GM12875 (cell line): ENCODE measurements at regions not wholly inside any gene's neighbourhood (a gene's known extent, or its start where the extent isn't known, plus 50 kb on each side); places are given as distances from the start of the nearest gene placed in this dataset.

Experiments
- H3K4me3 ChIP-seq: one replicate; pipeline ENCODE4 v1.5.1; 2011; ENCODE audit warnings: low read depth, low read length, control low read depth
- CTCF ChIP-seq: IDR thresholded peaks from 2 replicates; pipeline ENCODE4 v1.5.1; 2011; ENCODE audit warnings: low read depth, mild to moderate bottlenecking, control low read depth, inconsistent platforms, low read length, moderate library complexity, borderline replicate concordance; ENCODE audit not compliant: insufficient read depth

- no peak for TF ChIP-seq CTCF
- no peak overlapping the region for H3K4me3 ChIP-seq
Measured at GRCh38 chr2:12299431-12299830, 417.3 kb upstream of the TRIB2 start.

GRCh38 chr2:12300019-12300602 is 416.6 kb upstream of the TRIB2 start:
- H3K4me3 ChIP-seq = no peak overlapping the region
- TF ChIP-seq CTCF = no peak

- TF ChIP-seq CTCF = no peak
- H3K4me3 ChIP-seq = no peak overlapping the region
Measured at GRCh38 chr2:12300927-12301326, 415.8 kb upstream of the TRIB2 start.

- no peak for TF ChIP-seq CTCF
- H3K4me3 ChIP-seq = no peak overlapping the region
Measured at GRCh38 chr2:12302140-12302539, 414.6 kb upstream of the TRIB2 start.

- no peak overlapping the region for H3K4me3 ChIP-seq
- TF ChIP-seq CTCF = no peak
Measured at GRCh38 chr2:12302691-12303090, 414.0 kb upstream of the TRIB2 start.

GRCh38 chr2:12303181-12304030 is 413.3 kb upstream of the TRIB2 start:
- no peak for TF ChIP-seq CTCF
- no peak overlapping the region for H3K4me3 ChIP-seq
